ENCODE measurements at regions not wholly inside any gene's neighbourhood (a gene's known extent, or its start where the extent isn't known, plus 50 kb on each side); places are given as distances from the start of the nearest gene placed in this dataset.

GRCh38 chr5:67299231-67299735 lies 102.7 kb upstream of the CD180 start:
- no peak overlapping the region for H3K4me3 ChIP-seq
- DNase-seq (ENCODE audit: low spot score) = no peak
- TF ChIP-seq CTCF (IDR thresholded peaks at IDR 0.05) = no peak
- no peak overlapping the region for H3K27ac ChIP-seq

DNA sequence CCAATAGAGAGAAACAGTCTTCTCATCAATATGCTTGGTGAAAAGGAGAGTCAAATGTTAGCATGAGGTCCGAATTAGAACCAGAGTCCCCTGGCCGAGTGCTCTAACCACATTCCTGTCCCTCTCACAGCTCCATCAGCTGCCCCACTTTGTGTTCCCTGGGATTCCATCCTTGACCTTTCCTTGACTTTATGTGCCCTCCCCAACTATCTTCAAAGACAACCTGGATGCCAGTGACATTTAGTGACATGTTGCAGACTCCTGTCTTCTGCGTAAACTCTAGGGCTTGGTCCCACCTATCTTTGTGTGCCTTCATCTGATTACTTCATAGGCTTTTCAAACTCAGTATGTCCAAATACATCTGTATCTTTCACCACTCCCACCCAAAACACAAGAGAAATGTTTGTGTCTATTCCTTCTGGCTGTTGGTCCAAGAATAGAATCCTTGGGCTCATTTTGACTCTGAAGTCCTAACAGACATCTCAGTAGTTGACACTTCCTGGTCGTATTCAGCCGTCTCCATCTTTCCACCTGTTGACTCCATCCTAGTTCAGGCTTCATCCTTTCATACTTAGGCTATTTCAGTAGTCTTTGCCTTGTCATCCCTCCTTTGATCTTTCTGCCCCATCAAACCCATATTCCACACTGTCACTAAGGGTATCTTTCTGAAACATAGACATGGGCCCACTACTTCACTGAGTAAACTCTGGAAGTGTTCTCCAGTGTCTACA lies 101.4 kb upstream of the CD180 start:
- H3K27ac ChIP-seq = no peak overlapping the region
- DNase-seq (ENCODE audit: low spot score) = no peak
- no peak overlapping the region for H3K4me3 ChIP-seq
- TF ChIP-seq CTCF (IDR thresholded peaks at IDR 0.05) = no peak

DNA sequence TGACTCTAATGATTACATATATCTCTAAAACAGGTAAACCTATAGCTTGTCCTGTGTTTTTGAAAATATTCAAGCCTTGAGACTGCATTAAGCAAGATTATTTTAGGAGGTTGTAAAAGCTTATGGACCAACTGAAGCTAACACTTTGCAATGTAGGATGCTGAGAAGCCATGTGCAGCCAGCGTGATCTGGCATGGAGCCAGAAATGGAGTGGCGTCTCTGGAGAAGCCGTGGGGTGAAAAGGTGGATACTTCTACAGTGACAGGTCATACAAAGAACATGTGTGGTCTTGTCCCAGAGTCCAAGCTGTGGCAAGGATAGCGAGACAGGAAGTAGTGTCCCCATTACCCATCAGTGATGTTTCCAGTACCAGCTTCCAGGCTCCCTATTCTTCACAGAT lies 100.8 kb upstream of the CD180 start:
- DNase-seq (ENCODE audit: low spot score) = no peak
- Histone ChIP-seq H3K4me3 (no peak overlapping the region), H3K27ac (no peak overlapping the region)
- TF ChIP-seq CTCF (IDR thresholded peaks at IDR 0.05) = no peak

DNA sequence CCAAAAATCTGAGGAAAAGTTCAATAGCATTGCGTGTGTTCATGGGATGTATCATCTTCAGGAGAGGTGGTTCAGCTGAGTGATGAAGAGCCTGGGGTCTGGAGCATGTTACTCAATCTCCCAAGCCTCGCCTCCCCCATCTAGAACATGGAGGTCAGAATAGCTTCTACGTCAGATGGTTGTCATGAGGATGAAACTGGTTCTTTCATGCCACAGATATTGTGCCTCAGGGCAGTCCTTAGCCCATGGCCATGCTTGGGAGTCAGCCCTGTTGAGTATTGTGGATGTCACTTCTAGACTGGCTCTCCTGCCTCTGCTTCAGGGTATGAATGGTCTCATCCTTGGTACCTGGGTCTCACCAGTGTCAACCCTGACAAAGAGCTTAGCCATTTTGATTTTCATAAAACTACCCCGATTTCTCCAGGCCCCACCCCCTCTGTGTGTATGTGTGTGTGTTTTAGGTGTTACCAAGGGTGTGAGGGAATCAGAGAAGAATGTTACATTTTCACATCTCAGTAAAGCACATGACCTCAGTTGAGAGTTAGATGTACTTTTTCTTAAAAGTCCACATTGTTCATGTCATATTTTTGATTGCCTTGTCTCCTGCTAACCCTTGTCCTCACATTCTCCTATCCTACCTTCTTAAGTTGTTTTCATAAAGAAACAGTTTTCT lies 97.8 kb upstream of the CD180 start:
- no peak for DNase-seq (ENCODE audit: low spot score)
- Histone ChIP-seq H3K27ac (peak overlapping the region in 1 of 2 donors; percentile 21), H3K4me3 (no peak overlapping the region)
- no peak for TF ChIP-seq CTCF (IDR thresholded peaks at IDR 0.05)

GRCh38 chr5:67293226-67293625 lies 96.6 kb upstream of the CD180 start:
- no peak for DNase-seq (ENCODE audit: low spot score)
- TF ChIP-seq CTCF (IDR thresholded peaks at IDR 0.05) = no peak
- no peak overlapping the region for H3K4me3 ChIP-seq
- H3K27ac ChIP-seq = no peak overlapping the region

DNA sequence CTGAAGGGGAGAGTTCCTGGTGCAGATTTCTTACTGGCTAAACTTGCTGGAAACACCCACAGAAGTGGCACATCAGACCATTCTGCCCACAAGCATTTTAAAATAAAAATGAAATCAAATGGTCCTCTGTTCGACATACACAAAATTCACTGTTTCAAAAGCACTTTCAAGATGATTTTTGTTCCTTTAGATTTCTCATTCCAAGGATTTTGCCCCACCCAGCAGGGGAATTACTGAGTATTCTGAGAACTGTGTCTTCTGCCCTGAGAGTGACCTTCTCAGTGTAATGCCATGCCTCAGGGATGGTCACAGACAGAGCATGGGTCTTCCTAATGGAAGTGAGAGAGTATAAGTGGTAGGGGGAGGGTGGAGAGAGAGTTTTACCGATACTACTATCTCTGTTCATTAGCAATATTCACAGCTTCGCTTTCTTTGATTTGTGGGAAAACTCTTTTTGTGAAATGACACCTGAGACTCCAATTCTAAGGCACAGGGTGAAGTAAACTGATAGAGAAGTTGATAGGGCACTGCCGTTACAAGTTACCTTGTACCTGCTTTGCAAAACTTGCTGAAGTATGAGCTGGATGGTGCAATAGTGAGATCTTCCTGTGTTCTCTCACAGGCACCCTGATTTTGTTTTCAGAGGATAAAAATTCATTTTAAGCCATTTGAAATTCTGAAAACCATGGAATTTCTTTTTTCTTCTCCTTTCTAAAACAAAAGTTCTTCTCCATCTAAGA lies 95.8 kb upstream of the CD180 start:
- DNase-seq (ENCODE audit: low spot score) = no peak
- H3K4me3 ChIP-seq = no peak overlapping the region
- H3K27ac ChIP-seq = peak overlapping the region in 1 of 2 donors; percentile 34
- no peak for TF ChIP-seq CTCF (IDR thresholded peaks at IDR 0.05)
